GM10266 (cell line): ENCODE measurements at regions not wholly inside any gene's neighbourhood (a gene's known extent, or its start where the extent isn't known, plus 50 kb on each side); places are given as distances from the start of the nearest gene placed in this dataset.

Experiments
- DNase-seq: peaks from one replicate; pipeline ENCODE4 v3.0.0; 2012; ENCODE audit errors: extremely low spot score
- TF ChIP-seq, protein P1 (sequence below): IDR thresholded peaks from 2 replicates; pipeline ENCODE4 v1.5.1; 2012; ENCODE audit warnings: mild to moderate bottlenecking, low read depth; ENCODE audit not compliant: control insufficient read depth, insufficient read depth; ENCODE audit errors: missing control alignments

DNA sequence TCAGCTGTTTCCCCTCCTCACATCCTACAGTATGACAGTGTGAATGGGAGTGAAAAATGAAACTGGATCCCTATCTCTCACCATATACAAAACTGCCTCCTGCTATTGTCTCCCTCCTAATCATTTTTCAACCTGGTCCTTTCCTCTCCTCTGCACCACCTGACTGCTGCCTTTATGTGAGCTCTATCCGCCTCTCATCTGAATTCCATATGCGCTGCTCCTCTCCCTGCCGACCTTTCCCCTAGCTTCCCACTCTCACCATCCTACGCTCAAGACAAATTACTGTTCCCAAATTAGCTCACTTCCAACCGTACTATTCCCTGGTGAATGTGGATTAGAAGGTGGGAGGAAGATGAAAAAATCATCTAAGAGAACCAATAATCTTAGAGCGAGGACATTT is 148.4 kb upstream of the FBXL4 start:
- TF ChIP-seq, protein P1, sequence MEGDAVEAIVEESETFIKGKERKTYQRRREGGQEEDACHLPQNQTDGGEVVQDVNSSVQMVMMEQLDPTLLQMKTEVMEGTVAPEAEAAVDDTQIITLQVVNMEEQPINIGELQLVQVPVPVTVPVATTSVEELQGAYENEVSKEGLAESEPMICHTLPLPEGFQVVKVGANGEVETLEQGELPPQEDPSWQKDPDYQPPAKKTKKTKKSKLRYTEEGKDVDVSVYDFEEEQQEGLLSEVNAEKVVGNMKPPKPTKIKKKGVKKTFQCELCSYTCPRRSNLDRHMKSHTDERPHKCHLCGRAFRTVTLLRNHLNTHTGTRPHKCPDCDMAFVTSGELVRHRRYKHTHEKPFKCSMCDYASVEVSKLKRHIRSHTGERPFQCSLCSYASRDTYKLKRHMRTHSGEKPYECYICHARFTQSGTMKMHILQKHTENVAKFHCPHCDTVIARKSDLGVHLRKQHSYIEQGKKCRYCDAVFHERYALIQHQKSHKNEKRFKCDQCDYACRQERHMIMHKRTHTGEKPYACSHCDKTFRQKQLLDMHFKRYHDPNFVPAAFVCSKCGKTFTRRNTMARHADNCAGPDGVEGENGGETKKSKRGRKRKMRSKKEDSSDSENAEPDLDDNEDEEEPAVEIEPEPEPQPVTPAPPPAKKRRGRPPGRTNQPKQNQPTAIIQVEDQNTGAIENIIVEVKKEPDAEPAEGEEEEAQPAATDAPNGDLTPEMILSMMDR = no peak

DNA sequence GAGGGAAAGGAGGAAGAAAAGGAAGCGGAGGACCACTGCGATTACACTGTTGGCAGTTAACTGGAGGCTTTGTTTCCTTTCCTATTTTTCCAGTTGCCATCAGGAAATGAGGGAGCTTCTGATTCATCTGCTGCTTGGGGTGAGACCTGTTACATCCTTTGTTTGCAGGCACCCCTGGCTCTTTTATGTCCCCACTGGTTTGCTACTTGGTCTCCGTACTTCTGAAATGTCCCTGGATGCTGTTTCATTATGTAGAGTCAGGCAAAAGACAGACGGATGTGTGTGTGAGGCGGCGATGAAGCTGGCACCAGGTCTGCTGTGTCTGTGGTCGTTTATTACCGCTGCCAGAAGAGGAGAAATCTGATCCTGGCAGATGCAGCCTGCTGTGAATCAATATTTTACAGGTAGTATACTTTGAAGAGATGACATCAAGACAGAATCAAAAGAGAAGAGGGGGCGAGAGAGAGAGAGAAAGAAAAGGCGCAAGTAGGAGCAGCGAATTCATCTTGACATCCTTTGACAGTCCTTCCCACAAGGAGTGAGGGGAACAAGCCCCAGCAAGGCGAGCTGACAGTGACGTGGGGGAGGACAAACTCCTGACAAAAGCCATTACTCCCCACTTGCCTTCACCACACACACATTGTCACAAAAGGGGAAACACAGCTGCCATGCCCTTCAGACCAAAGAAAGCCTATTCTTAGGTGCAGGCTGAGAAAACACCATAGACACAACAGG is 145.9 kb upstream of the FBXL4 start:
- DNase-seq = no peak
- TF ChIP-seq, protein P1 = no peak

More for the DNA sequence above, 148.4 kb upstream of the FBXL4 start:
- DNase-seq = no peak

DNA sequence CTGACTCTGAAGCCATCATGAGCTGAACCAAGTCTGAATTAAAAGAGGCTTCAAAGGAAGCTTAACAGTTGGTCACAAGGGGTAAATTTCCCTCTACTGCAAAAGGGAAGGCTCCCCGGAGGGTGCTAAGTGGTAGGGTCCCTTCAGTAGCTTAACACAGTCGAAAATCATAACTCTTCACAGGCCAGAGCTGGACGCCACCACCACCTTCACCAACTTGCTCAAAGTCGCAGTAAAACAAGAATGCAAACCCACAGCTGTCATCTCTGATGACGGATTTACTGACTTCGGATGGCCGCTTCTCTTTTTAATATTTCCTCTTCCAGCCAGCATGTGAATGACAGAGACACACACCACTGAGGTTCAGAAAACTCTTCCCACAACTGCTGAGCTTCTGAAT is 144.7 kb upstream of the FBXL4 start:
- TF ChIP-seq, protein P1 = no peak
- DNase-seq = no peak

DNA sequence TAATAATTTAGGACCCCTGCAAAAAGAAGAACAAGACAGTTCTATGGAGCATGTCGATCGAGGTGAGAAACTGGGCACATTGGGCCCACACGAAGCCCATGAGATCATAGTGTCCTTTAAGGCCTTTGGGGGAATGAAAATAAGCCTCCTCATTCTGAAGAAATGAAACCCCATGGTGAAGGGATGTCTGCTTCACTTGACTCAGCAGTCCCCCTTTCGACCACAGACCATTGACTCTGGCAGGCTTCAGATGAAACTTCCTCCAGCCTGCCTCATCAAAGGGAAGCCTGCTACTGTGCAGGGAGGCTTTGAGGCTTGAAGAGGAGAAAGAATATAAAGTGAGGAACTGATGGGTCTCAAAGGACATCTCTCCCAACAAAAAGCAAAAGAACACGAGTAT is 144.2 kb upstream of the FBXL4 start:
- TF ChIP-seq, protein P1 = no peak
- peak; percentile 7 for DNase-seq

DNA sequence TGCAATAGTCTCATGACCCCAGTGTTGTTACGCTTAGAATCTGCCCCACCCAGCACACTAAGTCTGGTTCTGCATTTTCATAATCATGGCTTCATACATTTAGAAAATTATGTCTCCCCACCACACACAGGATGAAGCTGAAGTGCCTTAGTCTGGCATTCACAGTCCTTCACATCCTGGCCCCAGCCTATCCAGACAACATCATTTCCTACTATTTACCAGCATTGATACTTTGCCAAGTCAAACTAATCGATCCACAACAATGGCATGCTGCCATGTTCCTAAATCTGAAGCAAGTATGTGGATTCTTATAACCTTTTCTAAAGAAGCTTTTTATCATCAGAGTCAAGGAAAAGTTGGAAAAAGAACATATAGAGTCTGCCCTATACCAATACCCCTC is 132.4 kb upstream of the FBXL4 start:
- TF ChIP-seq, protein P1 = no peak
- no peak for DNase-seq

DNA sequence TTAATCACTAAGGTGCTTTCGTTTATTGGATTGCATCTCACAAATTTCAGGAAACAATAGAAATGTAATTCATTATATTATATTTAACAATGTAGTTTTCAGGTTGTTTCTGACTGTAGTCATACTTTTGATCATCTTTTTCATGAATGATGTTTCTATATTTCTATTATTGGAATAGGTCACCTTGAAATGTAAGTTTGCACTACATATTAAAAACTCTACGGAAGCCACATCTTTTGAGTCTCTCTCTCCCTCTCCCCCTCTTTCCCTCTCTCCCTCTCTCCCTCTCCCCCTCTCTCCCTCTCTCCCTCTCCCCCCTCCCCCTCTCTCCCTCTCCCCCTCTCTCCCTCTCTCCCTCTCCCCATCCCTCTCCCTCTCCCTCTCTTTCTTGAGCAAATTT is 131.3 kb upstream of the FBXL4 start:
- DNase-seq = no peak
- TF ChIP-seq, protein P1 = no peak

DNA sequence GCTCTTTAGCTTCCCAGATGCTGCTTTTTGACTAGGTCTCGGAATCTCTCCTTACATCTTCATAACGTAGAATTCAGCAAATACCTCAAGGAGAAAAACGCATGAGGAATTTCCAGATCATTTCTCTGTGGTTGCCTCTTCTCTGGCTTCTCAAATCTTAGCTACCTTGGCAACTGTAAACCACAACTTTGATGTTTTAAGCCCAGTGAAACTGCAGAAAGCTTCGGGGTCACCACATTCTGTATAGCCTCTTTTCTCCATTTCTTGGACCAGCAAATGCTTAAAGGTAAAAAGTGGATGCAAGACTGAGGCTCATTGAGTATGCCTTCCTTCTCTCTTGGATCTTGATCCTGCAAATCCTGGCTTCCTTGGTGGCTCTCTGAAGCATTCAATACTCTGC is 125.5 kb upstream of the FBXL4 start:
- TF ChIP-seq, protein P1 = no peak
- DNase-seq = no peak
